ENCODE measurements at regions not wholly inside any gene's neighbourhood (a gene's known extent, or its start where the extent isn't known, plus 50 kb on each side); places are given as distances from the start of the nearest gene placed in this dataset.

GRCh38 chr2:46239175-46239846, 57.9 kb upstream of the EPAS1 start:
- TF ChIP-seq CTCF (IDR thresholded peaks at IDR 0.05) (no peak), EP300 (IDR thresholded peaks at IDR 0.05) (peak in 1 of 4 donors; percentile 13)

All from upper lobe of left lung (tissue), 4 donors.